Liver (tissue), 8 donors: ENCODE measurements at regions not wholly inside any gene's neighbourhood (a gene's known extent, or its start where the extent isn't known, plus 50 kb on each side); places are given as distances from the start of the nearest gene placed in this dataset.

Source experiments
- DNase-seq: peaks from one replicate; pipeline ENCODE4 v3.0.0-alpha.2; 2017; ENCODE audit warnings: low spot score
- H3K27ac ChIP-seq, 2 donors: one replicate each; pipeline ENCODE4 v1.7.0; 2013; ENCODE audit warnings: inconsistent platforms in 2 of 2, low read length in 2 of 2, control low read depth in 1 of 2, low read depth in 1 of 2, mild to moderate bottlenecking in 1 of 2
- H3K27me3 ChIP-seq, 4 donors: one replicate each; pipeline versions ENCODE4 v1.6.1 to v1.7.0; 2013; ENCODE audit warnings: low read length in 3 of 4, inconsistent platforms in 1 of 4, mild to moderate bottlenecking in 1 of 4, moderate library complexity in 1 of 4; ENCODE audit not compliant: control insufficient read depth in 4 of 4, insufficient read depth in 4 of 4
- H3K36me3 ChIP-seq, 4 donors: one replicate each; pipeline versions ENCODE4 v1.6.1 to v1.7.0; 2013; ENCODE audit warnings: low read length in 3 of 4, mild to moderate bottlenecking in 3 of 4, low read depth in 1 of 4, moderate library complexity in 1 of 4; ENCODE audit not compliant: control insufficient read depth in 4 of 4, insufficient read depth in 3 of 4
- H3K4me1 ChIP-seq, 4 donors: one replicate each; pipeline versions ENCODE4 v1.6.1 to v1.7.0; 2013; ENCODE audit warnings: low read length in 3 of 4, mild to moderate bottlenecking in 3 of 4, moderate library complexity in 1 of 4; ENCODE audit not compliant: control insufficient read depth in 4 of 4, insufficient read depth in 4 of 4
- H3K4me3 ChIP-seq, 3 donors: one replicate each; pipeline versions ENCODE4 v1.6.1 to v1.7.0; 2013; ENCODE audit warnings: low read length in 3 of 3, control low read depth in 1 of 3, low read depth in 1 of 3, mild to moderate bottlenecking in 1 of 3
- H3K9ac ChIP-seq, 2 donors: one replicate each; pipeline ENCODE4 v1.7.0; 2013; ENCODE audit warnings: low read length in 2 of 2, mild to moderate bottlenecking in 2 of 2, moderate library complexity in 2 of 2, control low read depth in 1 of 2, low read depth in 1 of 2
- H3K9me3 ChIP-seq, 4 donors: one replicate each; pipeline versions ENCODE4 v1.6.1 to v1.7.0; 2013; ENCODE audit warnings: low read length in 3 of 4; ENCODE audit not compliant: control insufficient read depth in 4 of 4
- CTCF ChIP-seq: fragments of 150-350 bp; IDR thresholded peaks from 2 replicates; pipeline ENCODE4 v1.5.1; 2017; ENCODE audit warnings: improper control_type of control experiment, low read depth, low read length; ENCODE audit not compliant: missing input control
- EGR1 ChIP-seq, 2 donors: IDR thresholded peaks; 2 replicates each; pipeline ENCODE4 v1.6.1; 2016 to 2018; ENCODE audit warnings: antibody characterized with exemption in 2 of 2, low read depth in 2 of 2
- FOXA1 ChIP-seq: IDR thresholded peaks from 2 replicates; pipeline ENCODE4 v1.6.1; 2016; ENCODE audit warnings: antibody characterized with exemption
- FOXA2 ChIP-seq: IDR thresholded peaks from 2 replicates; pipeline ENCODE4 v1.6.1; 2016; ENCODE audit warnings: antibody characterized with exemption
- GABPA ChIP-seq, 2 donors: IDR thresholded peaks in 1 of 2; conservative IDR thresholded peaks in 1 of 2; 2 replicates each; pipeline ENCODE4 v1.6.1; 2016; ENCODE audit warnings: antibody characterized with exemption in 2 of 2, mild to moderate bottlenecking in 1 of 2, moderate library complexity in 1 of 2
- HNF4G ChIP-seq: IDR thresholded peaks from 2 replicates; pipeline ENCODE4 v1.6.1; 2016; ENCODE audit warnings: antibody characterized with exemption
- JUND ChIP-seq, 2 donors: IDR thresholded peaks; 2 replicates each; pipeline ENCODE4 v1.6.1; 2016; ENCODE audit warnings: antibody characterized with exemption in 2 of 2
- MAX ChIP-seq: IDR thresholded peaks from 2 replicates; pipeline ENCODE4 v1.6.1; 2016; ENCODE audit warnings: antibody characterized with exemption
- NR2F2 ChIP-seq: IDR thresholded peaks from 2 replicates; pipeline ENCODE4 v1.6.1; 2016; ENCODE audit warnings: antibody characterized with exemption
- RAD21 ChIP-seq, 2 donors: IDR thresholded peaks; 2 replicates each; pipeline ENCODE4 v1.6.1; 2016; ENCODE audit warnings: antibody characterized with exemption in 2 of 2, mild to moderate bottlenecking in 2 of 2
- RXRA ChIP-seq, 2 donors: IDR thresholded peaks; 2 replicates each; pipeline ENCODE4 v1.6.1; 2017 to 2018; ENCODE audit warnings: antibody characterized with exemption in 2 of 2, mild to moderate bottlenecking in 1 of 2
- SP1 ChIP-seq: IDR thresholded peaks from 2 replicates; pipeline ENCODE4 v1.6.1; 2018; ENCODE audit warnings: antibody characterized with exemption, mild to moderate bottlenecking
- TAF1 ChIP-seq: conservative IDR thresholded peaks from 2 replicates; pipeline ENCODE4 v1.6.1; 2016; ENCODE audit warnings: antibody characterized with exemption, mild to moderate bottlenecking
- YY1 ChIP-seq: IDR thresholded peaks from 2 replicates; pipeline ENCODE4 v1.6.1; 2016; ENCODE audit warnings: antibody characterized with exemption, mild to moderate bottlenecking
- WGBS: extraction: QIAGEN DNeasy Blood & Tissue Kit; methylation state at CpG from one replicate; pipeline ENCODE4 v1.1.7; 2013; 5-methylcytosine and 5-hydroxymethylcytosine counted together
- TF ChIP-seq, protein P1 (sequence below): IDR thresholded peaks from 2 replicates; pipeline ENCODE4 v1.6.1; 2016; ENCODE audit warnings: antibody characterized with exemption, mild to moderate bottlenecking
- TF ChIP-seq, protein P2 (sequence below): IDR thresholded peaks from 2 replicates; pipeline ENCODE4 v1.6.1; 2016; ENCODE audit warnings: antibody characterized with exemption
- donor health status: healthy.
- donor health status: healthy.
- donor health status: healthy.
- donor health status: healthy.
- donor health status: healthy.

DNA sequence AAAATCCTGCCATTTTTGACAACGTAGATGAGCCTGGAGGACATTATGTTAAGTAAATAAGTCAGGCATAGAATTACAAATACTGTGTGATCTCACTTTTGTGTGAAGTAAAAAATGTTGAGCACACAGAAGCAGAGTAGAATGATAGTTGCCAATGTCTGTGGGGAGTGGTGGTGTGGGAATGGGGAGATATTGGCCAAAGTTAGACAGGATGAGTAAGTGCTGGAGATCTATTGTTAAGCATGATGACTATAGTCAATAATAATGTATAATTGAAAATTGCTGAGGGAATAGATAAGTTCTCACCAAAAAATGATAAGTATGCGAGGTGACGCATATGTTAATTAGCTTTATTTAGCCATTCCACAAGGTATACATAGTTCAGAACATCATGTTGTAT lies 92.0 kb downstream of the GPR85 start:
- Histone ChIP-seq H3K4me1 (no peaks in the 10 kb centered on the region), H3K9ac (no peak overlapping the region), H3K27me3 (peaks cover 0 to 2% (median 0%) of the 10 kb centered on the region in 4 donors), H3K27ac (no peak overlapping the region), H3K36me3 (no peaks in the 10 kb centered on the region), H3K4me3 (no peak overlapping the region), H3K9me3 (no peaks in the 10 kb centered on the region)
- TF ChIP-seq RAD21 (IDR thresholded peaks at IDR 0.05) (no peak), JUND (IDR thresholded peaks at IDR 0.05) (no peak), MAX (no peak), TAF1 (no peak), EGR1 (IDR thresholded peaks at IDR 0.05; ENCODE audit: low read depth in 2 of 2) (no peak), NR2F2 (no peak), SP1 (no peak), RXRA (IDR thresholded peaks at IDR 0.05) (no peak), GABPA (IDR thresholded peaks at IDR 0.05 in 1 of 2, conservative IDR thresholded peaks at IDR 0.05 in 1 of 2) (no peak), CTCF (no peak), YY1 (no peak), HNF4G (no peak), FOXA1 (no peak)
- TF ChIP-seq, protein P1, sequence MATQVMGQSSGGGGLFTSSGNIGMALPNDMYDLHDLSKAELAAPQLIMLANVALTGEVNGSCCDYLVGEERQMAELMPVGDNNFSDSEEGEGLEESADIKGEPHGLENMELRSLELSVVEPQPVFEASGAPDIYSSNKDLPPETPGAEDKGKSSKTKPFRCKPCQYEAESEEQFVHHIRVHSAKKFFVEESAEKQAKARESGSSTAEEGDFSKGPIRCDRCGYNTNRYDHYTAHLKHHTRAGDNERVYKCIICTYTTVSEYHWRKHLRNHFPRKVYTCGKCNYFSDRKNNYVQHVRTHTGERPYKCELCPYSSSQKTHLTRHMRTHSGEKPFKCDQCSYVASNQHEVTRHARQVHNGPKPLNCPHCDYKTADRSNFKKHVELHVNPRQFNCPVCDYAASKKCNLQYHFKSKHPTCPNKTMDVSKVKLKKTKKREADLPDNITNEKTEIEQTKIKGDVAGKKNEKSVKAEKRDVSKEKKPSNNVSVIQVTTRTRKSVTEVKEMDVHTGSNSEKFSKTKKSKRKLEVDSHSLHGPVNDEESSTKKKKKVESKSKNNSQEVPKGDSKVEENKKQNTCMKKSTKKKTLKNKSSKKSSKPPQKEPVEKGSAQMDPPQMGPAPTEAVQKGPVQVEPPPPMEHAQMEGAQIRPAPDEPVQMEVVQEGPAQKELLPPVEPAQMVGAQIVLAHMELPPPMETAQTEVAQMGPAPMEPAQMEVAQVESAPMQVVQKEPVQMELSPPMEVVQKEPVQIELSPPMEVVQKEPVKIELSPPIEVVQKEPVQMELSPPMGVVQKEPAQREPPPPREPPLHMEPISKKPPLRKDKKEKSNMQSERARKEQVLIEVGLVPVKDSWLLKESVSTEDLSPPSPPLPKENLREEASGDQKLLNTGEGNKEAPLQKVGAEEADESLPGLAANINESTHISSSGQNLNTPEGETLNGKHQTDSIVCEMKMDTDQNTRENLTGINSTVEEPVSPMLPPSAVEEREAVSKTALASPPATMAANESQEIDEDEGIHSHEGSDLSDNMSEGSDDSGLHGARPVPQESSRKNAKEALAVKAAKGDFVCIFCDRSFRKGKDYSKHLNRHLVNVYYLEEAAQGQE: no peak
- TF ChIP-seq, protein P2, sequence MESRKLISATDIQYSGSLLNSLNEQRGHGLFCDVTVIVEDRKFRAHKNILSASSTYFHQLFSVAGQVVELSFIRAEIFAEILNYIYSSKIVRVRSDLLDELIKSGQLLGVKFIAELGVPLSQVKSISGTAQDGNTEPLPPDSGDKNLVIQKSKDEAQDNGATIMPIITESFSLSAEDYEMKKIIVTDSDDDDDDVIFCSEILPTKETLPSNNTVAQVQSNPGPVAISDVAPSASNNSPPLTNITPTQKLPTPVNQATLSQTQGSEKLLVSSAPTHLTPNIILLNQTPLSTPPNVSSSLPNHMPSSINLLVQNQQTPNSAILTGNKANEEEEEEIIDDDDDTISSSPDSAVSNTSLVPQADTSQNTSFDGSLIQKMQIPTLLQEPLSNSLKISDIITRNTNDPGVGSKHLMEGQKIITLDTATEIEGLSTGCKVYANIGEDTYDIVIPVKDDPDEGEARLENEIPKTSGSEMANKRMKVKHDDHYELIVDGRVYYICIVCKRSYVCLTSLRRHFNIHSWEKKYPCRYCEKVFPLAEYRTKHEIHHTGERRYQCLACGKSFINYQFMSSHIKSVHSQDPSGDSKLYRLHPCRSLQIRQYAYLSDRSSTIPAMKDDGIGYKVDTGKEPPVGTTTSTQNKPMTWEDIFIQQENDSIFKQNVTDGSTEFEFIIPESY: no peak
- 86% methylated on average over 3 of the region's 3 CpGs for WGBS
- no peak for DNase-seq

DNA sequence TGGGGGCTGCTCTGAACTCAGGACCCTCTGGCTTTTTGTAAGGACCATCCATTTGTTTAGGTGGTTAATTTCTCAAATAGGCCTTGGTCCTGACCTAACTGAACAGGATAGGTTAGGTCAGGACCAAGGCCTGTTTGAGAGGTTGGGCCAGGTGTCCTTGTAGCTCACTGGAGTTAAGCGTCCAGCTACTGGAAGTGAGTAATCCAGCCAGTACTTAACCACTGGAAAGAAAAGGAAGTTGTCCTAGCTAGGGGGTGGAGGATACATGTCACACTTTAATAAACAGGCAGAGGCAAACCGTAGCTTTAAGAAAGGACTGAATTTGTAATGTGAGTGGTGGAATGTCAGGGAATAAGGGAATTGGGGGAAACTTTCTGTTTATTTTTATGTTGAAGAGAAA lies 96.0 kb downstream of the GPR85 start:
- WGBS: 50% methylated on average over 2 of the region's 2 CpGs
- H3K27ac ChIP-seq: no peak overlapping the region
- no peak for DNase-seq
- no peaks in the 10 kb centered on the region for H3K36me3 ChIP-seq
- H3K27me3 ChIP-seq: peaks cover 0 to 1% (median 0%) of the 10 kb centered on the region in 4 donors
- no peak overlapping the region for H3K4me3 ChIP-seq
- no peaks in the 10 kb centered on the region for H3K9me3 ChIP-seq
- TF ChIP-seq JUND (IDR thresholded peaks at IDR 0.05) (no peak), MAX (no peak), HNF4G (no peak), SP1 (no peak), GABPA (IDR thresholded peaks at IDR 0.05 in 1 of 2, conservative IDR thresholded peaks at IDR 0.05 in 1 of 2) (no peak), TAF1 (no peak), RAD21 (IDR thresholded peaks at IDR 0.05) (no peak), FOXA2 (no peak), EGR1 (IDR thresholded peaks at IDR 0.05; ENCODE audit: low read depth in 2 of 2) (no peak)
- TF ChIP-seq, protein P1: no peak
- H3K4me1 ChIP-seq: no peaks in the 10 kb centered on the region
- no peak overlapping the region for H3K9ac ChIP-seq
